ENCODE measurements at regions not wholly inside any gene's neighbourhood (a gene's known extent, or its start where the extent isn't known, plus 50 kb on each side); places are given as distances from the start of the nearest gene placed in this dataset.

DNA sequence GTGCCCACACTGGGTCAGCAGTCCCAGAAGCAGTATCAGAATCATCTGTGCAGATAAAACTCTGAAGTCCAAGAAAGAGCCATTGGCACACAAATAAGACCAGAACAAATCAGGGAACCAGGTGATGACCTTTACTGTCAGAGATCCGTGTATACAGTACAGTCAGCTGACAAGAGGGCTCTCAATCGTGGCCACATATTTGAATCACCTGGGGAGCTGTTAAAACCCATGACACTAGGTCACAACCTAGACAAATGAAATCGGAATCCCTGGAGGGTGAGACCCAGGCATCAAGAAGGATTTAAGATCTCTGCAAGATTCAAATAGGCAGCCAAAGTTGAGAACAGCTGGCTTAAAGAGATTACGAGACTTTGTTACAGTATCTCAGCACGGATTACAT is 807.1 kb downstream of the RNF144A start:
- Histone ChIP-seq H3K27me3 (ENCODE audit: insufficient read depth, low read length) (no peaks in the 10 kb centered on the region), H3K4me2 (ENCODE audit: insufficient read depth, insufficient read length, low read length) (no peak overlapping the region)

More for the DNA sequence above, 807.1 kb downstream of the RNF144A start:
- no peak overlapping the region for H3K9ac ChIP-seq (ENCODE audit: extremely low read depth, insufficient read length, low read length)
- H3K18ac ChIP-seq (ENCODE audit: insufficient read length, low read depth, low read length): no peak overlapping the region
- H3K4me1 ChIP-seq (ENCODE audit: insufficient read depth, low read length): peaks cover 4% of the 10 kb centered on the region; the same call in 1 of the 2 replicates
- H2BK15ac ChIP-seq (ENCODE audit: low read depth, low read length): no peak overlapping the region
- H4K8ac ChIP-seq (replicated peaks; ENCODE audit: insufficient read length, low read depth, low read length): no peak overlapping the region
- Mint-ChIP-seq H3K27ac (no peak overlapping the region), H3K36me3 (ENCODE audit: insufficient read depth in 1 of 3, low read depth in 3 of 3) (peaks cover 0 to 2% (median 0%) of the 10 kb centered on the region in 3 experiments; a peak in 1 of 7 replicates), H3K9me3 (no peaks in the 10 kb centered on the region), H3K27me3 (ENCODE audit: low read depth) (peaks cover 3% of the 10 kb centered on the region; the same call in 1 of the 2 replicates), H3K4me1 (peaks cover 5 to 8% of the 10 kb centered on the region in 2 experiments; a peak in 3 of 4 replicates), H3K4me3 (no peak overlapping the region)
- H3K4ac ChIP-seq (ENCODE audit: low read depth, low read length): no peak overlapping the region
- H3K79me1 ChIP-seq (ENCODE audit: insufficient read depth, low read depth, low read length, poor library complexity, severe bottlenecking): no peaks in the 10 kb centered on the region
- no peaks in the 10 kb centered on the region for H3K9me3 ChIP-seq (ENCODE audit: control insufficient read depth, low read depth, low read length)
- no peak overlapping the region for H4K91ac ChIP-seq (ENCODE audit: insufficient read length, low read depth, low read length)
- H4K20me1 ChIP-seq (ENCODE audit: control insufficient read depth, insufficient read depth, insufficient read length): no peaks in the 10 kb centered on the region
- H3K56ac ChIP-seq (ENCODE audit: insufficient read length, low read depth, low read length): no peak overlapping the region
- no peak for DNase-seq
- no peak overlapping the region for H3K14ac ChIP-seq (ENCODE audit: insufficient read depth, low read length)
- H2BK20ac ChIP-seq (ENCODE audit: low read depth, low read length, poor library complexity, severe bottlenecking): no peak overlapping the region
- no peak overlapping the region for H3K27ac ChIP-seq (ENCODE audit: insufficient read length, low read depth, low read length)
- H3K79me2 ChIP-seq (ENCODE audit: insufficient read depth, low read length): no peaks in the 10 kb centered on the region
- H4K5ac ChIP-seq (ENCODE audit: insufficient read length, low read depth, low read length): no peak overlapping the region
- H2BK12ac ChIP-seq (ENCODE audit: insufficient read length, low read depth, low read length): no peak overlapping the region
- no peak overlapping the region for H2BK120ac ChIP-seq (ENCODE audit: low read depth, low read length, poor library complexity, severe bottlenecking)
- H2AFZ ChIP-seq (ENCODE audit: low read length): no peak overlapping the region
- H3K23me2 ChIP-seq (ENCODE audit: insufficient read length, low read depth, low read length, poor library complexity, severe bottlenecking): no peaks in the 10 kb centered on the region
- H2AK5ac ChIP-seq (ENCODE audit: insufficient read length, low read length): no peak overlapping the region
- TF ChIP-seq, protein P1, sequence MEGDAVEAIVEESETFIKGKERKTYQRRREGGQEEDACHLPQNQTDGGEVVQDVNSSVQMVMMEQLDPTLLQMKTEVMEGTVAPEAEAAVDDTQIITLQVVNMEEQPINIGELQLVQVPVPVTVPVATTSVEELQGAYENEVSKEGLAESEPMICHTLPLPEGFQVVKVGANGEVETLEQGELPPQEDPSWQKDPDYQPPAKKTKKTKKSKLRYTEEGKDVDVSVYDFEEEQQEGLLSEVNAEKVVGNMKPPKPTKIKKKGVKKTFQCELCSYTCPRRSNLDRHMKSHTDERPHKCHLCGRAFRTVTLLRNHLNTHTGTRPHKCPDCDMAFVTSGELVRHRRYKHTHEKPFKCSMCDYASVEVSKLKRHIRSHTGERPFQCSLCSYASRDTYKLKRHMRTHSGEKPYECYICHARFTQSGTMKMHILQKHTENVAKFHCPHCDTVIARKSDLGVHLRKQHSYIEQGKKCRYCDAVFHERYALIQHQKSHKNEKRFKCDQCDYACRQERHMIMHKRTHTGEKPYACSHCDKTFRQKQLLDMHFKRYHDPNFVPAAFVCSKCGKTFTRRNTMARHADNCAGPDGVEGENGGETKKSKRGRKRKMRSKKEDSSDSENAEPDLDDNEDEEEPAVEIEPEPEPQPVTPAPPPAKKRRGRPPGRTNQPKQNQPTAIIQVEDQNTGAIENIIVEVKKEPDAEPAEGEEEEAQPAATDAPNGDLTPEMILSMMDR (conservative IDR thresholded peaks at IDR 0.05): no peak
- no CpG with 5 or more reads among the region's 5 CpGs for WGBS (ENCODE audit: extremely low coverage, insufficient read length, low lambda C conversion rate)
- H3K23ac ChIP-seq (ENCODE audit: insufficient read length, low read depth, low read length): no peak overlapping the region
- no peak overlapping the region for H2BK5ac ChIP-seq (ENCODE audit: insufficient read length, low read length)
- no peak overlapping the region for H3T11ph ChIP-seq (ENCODE audit: low read length)

Data from H9 (cell line).